Thymus (tissue), 11 donors: ENCODE measurements at regions not wholly inside any gene's neighbourhood (a gene's known extent, or its start where the extent isn't known, plus 50 kb on each side); places are given as distances from the start of the nearest gene placed in this dataset.
"Not testable (repeated sequence)": the region's sequence is repeated elsewhere in the genome, so short reads cannot be mapped to it uniquely, and the experiment has no call there.

Experiments
- DNase-seq, 9 donors: peaks; one replicate each; pipeline ENCODE4 v3.0.0-alpha.2; 2013; ENCODE audit warnings: low spot score in 9 of 9, low read depth in 6 of 9, missing footprints in 1 of 9
- H3K27ac ChIP-seq, 2 donors: one replicate each; pipeline ENCODE4 v1.5.1; 2013; ENCODE audit warnings: control low read depth in 1 of 2, low read depth in 1 of 2, low read length in 1 of 2, mild to moderate bottlenecking in 1 of 2, moderate library complexity in 1 of 2
- H3K27me3 ChIP-seq, 2 donors: one replicate each; pipeline ENCODE4 v1.5.1; 2013; ENCODE audit warnings: low read length in 1 of 2; ENCODE audit not compliant: control insufficient read depth in 2 of 2, insufficient read depth in 1 of 2
- H3K36me3 ChIP-seq, 2 donors: one replicate each; pipeline ENCODE4 v1.5.1; 2013; ENCODE audit warnings: low read length in 1 of 2, mild to moderate bottlenecking in 1 of 2, moderate library complexity in 1 of 2; ENCODE audit not compliant: control insufficient read depth in 2 of 2, insufficient read depth in 2 of 2
- H3K4me1 ChIP-seq, 2 donors: one replicate each; pipeline ENCODE4 v1.5.1; 2013; ENCODE audit warnings: low read length in 2 of 2; ENCODE audit not compliant: control insufficient read depth in 2 of 2, insufficient read depth in 2 of 2
- H3K4me3 ChIP-seq, 2 donors: one replicate each; pipeline ENCODE4 v1.5.1; 2013; ENCODE audit warnings: low read length in 2 of 2, control low read depth in 1 of 2, mild to moderate bottlenecking in 1 of 2
- H3K9me3 ChIP-seq, 2 donors: one replicate each; pipeline ENCODE4 v1.5.1; 2013; ENCODE audit warnings: low read length in 1 of 2, mild to moderate bottlenecking in 1 of 2; ENCODE audit not compliant: control insufficient read depth in 2 of 2, insufficient read depth in 1 of 2
- WGBS: extraction: QIAGEN DNeasy Blood & Tissue Kit; methylation state at CpG from one replicate; pipeline ENCODE4 v1.1.7; 2013; 5-methylcytosine and 5-hydroxymethylcytosine counted together
- donor health status: healthy.

DNA sequence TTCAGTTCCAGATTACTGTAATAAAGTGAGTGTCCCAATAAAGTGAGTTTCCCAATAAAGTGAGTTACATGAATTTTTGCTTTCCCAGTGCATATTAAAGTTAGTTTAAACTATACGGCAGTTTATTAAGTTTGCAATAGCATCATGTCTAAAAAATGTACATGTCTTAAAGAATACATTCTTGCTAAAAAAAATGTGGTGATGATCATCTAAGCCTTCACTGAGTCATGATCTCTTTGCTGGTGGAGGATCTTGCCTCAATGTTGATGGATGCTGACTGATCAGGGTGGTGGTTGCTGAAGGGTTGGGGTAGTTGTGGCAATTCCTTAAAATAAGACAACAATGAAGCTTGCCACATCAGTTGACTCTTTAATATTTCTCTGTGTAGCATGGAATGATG is 664.2 kb downstream of the TDRD15 start:
- Histone ChIP-seq H3K27ac (no peak overlapping the region), H3K9me3 (no peaks in the 10 kb centered on the region), H3K27me3 (no peaks in the 10 kb centered on the region), H3K36me3 (no peaks in the 10 kb centered on the region), H3K4me3 (no peak overlapping the region), H3K4me1 (no peaks in the 10 kb centered on the region)
- WGBS, result 94% methylated on average over 1 of the region's 1 CpG
- DNase-seq, result no peak

DNA sequence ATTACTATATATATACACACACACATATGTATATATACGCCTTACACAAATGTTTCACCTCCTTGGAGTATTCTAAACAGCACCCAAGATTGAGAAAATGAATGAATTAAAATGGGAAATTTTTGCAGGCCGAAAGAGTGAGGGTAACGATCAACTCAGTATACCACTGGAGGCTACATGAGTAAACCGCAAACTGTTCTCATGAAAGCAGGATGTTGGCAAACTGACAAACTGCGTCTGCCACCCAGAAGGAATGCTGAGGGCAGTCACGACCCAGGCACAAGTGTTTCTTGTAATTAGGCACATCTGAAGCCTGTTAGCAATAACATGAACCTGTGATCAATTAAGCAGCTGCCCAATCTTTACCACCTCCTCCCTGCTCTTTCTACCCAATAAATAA is 666.5 kb downstream of the TDRD15 start:
- not testable (repeated sequence) for H3K27me3 ChIP-seq, H3K36me3 ChIP-seq, H3K9me3 ChIP-seq, H3K27ac ChIP-seq, H3K4me3 ChIP-seq, DNase-seq, H3K4me1 ChIP-seq
- 77% methylated on average over 6 of the region's 6 CpGs for WGBS

- Histone ChIP-seq H3K27me3 (no peaks in the 10 kb centered on the region), H3K9me3 (no peaks in the 10 kb centered on the region), H3K4me1 (no peaks in the 10 kb centered on the region), H3K36me3 (no peaks in the 10 kb centered on the region), H3K4me3 (no peak overlapping the region), H3K27ac (no peak overlapping the region)
- no peak for DNase-seq
These were observed 668.8 kb downstream of the TDRD15 start for GRCh38 chr2:21792571-21792970.

DNA sequence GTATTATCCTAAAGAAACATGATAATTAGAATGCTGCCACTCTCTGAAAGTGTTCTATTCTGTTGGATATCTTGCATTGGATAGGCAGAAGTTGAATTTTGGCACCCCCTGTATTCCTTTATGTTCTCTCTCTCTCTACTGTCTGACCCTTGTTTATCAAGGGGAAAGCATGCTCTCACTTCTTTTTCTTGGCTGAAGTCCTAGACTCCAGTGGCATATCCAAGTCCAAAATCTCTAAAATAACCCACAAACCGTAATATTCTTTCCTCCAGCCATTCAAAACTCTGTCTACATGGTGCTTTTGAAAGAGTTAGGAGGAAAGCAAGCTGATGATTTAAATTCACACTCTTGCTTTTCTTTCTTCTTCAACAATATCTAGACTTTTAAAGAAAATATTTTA is 669.7 kb downstream of the TDRD15 start:
- no peaks in the 10 kb centered on the region for H3K4me1 ChIP-seq
- H3K27ac ChIP-seq, result no peak overlapping the region
- H3K9me3 ChIP-seq, result no peaks in the 10 kb centered on the region
- no peak overlapping the region for H3K4me3 ChIP-seq
- H3K27me3 ChIP-seq, result no peaks in the 10 kb centered on the region
- 48% methylated on average over 1 of the region's 1 CpG for WGBS
- H3K36me3 ChIP-seq, result no peaks in the 10 kb centered on the region
- no peak for DNase-seq

DNA sequence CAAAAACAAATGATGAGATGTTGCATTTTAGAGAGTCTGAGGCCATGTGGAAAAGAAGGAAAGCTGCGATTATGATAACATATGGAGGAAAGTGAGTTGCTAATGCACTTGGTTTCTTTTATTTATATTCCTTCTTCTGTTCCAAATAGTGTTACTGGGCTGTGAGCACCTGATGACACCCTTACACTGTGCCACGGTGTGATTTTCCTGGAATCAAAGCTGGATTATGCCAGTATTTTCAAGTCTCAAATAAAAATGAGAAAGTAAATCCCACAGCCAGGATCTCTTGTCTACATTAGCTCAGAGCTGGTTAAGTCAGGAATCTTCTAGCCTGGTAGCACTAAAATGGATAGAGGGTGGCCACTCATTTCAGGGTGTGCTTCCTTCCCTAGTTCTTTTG is 670.8 kb downstream of the TDRD15 start:
- Histone ChIP-seq H3K36me3 (no peaks in the 10 kb centered on the region), H3K4me3 (no peak overlapping the region), H3K4me1 (no peaks in the 10 kb centered on the region), H3K9me3 (no peaks in the 10 kb centered on the region), H3K27ac (no peak overlapping the region), H3K27me3 (no peaks in the 10 kb centered on the region)
- WGBS, result 86% methylated on average over 2 of the region's 2 CpGs
- DNase-seq, result no peak

DNA sequence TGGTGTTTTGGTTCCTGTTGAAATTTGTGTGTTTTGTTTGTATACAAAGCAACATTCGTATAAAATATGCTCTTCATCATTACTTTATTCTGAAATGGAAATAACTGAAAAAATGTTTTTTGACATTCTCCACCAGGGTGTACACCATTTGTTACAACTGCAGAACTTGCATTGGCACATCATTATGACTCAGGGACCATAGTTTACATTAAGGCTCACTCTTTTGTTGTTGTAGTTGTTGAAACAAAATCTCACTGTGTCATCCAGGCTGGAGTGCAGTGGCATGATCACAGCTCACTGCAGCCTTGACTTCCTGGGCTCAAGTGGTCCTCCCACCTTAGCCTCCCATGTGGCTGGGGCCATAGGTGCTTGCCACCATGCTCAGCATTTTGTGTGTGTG is 676.6 kb downstream of the TDRD15 start:
- WGBS, result 78% methylated on average over 1 of the region's 1 CpG

GRCh38 chr2:21803550-21803949 is 679.8 kb downstream of the TDRD15 start:
- Histone ChIP-seq H3K27ac (no peak overlapping the region), H3K4me3 (no peak overlapping the region), H3K9me3 (no peaks in the 10 kb centered on the region), H3K27me3 (no peaks in the 10 kb centered on the region), H3K4me1 (no peaks in the 10 kb centered on the region), H3K36me3 (no peaks in the 10 kb centered on the region)
- DNase-seq, result no peak
- WGBS, result 55% methylated on average over 3 of the region's 3 CpGs

More for the DNA sequence above, 676.6 kb downstream of the TDRD15 start:
- Histone ChIP-seq H3K27ac (no peak overlapping the region), H3K27me3 (no peaks in the 10 kb centered on the region), H3K36me3 (no peaks in the 10 kb centered on the region), H3K4me1 (no peaks in the 10 kb centered on the region), H3K4me3 (no peak overlapping the region), H3K9me3 (no peaks in the 10 kb centered on the region)
- DNase-seq, result no peak

DNA sequence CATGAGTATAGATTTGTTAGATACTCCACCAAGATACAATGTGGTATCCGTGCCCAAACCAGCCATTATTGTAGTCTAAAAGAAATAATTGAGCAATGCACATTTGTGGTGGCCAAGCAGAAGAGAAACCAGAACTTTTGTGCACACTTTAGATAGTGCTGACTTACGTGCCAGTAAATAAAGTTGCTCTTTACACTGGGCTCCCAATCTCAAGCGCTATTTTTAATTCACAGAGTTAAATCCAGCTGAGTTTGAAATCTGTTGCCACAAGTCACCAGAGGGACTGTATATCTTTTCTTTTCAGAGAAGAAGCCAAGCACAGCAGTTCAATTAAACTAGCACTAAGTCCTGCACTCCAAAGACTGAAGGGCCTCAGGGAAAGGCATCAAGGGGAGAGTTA is 680.4 kb downstream of the TDRD15 start:
- Histone ChIP-seq H3K9me3 (no peaks in the 10 kb centered on the region), H3K4me1 (no peaks in the 10 kb centered on the region), H3K4me3 (no peak overlapping the region), H3K27ac (no peak overlapping the region), H3K27me3 (no peaks in the 10 kb centered on the region), H3K36me3 (no peaks in the 10 kb centered on the region)
- 90% methylated on average over 3 of the region's 3 CpGs for WGBS
- DNase-seq, result no peak

GRCh38 chr2:21811541-21811940 is 687.8 kb downstream of the TDRD15 start:
- no peaks in the 10 kb centered on the region for H3K36me3 ChIP-seq
- H3K4me1 ChIP-seq, result no peaks in the 10 kb centered on the region
- no peaks in the 10 kb centered on the region for H3K9me3 ChIP-seq
- no peak for DNase-seq
- H3K27ac ChIP-seq, result no peak overlapping the region
- no peak overlapping the region for H3K4me3 ChIP-seq
- WGBS, result 83% methylated on average over 2 of the region's 2 CpGs
- no peaks in the 10 kb centered on the region for H3K27me3 ChIP-seq

DNA sequence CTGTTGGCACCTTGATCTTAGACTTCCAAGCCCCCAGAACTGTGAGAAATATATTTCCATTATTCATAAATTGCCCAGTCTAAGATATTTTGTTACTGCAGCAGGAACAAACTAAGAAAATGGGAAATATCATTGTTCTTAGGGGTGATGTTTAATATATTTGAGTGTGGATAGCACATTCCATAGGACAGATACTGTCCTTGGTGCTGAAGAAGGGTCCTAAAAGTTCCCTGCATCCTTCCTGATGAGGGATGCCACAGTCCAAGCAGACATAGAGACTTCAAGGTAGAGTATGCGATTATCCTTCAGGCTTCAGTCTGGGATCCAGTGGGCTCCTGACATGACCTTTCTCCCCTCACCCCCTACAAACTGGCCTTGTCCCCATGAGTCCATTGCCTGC is 689.0 kb downstream of the TDRD15 start:
- no peak overlapping the region for H3K4me3 ChIP-seq
- H3K9me3 ChIP-seq, result no peaks in the 10 kb centered on the region
- no peaks in the 10 kb centered on the region for H3K27me3 ChIP-seq
- no peak overlapping the region for H3K27ac ChIP-seq
- DNase-seq, result no peak
- no peaks in the 10 kb centered on the region for H3K36me3 ChIP-seq
- 89% methylated on average over 1 of the region's 1 CpG for WGBS
- H3K4me1 ChIP-seq, result no peaks in the 10 kb centered on the region
